ENCODE measurements at regions not wholly inside any gene's neighbourhood (a gene's known extent, or its start where the extent isn't known, plus 50 kb on each side); places are given as distances from the start of the nearest gene placed in this dataset.

- no peak for TF ChIP-seq CTCF (IDR thresholded peaks at IDR 0.05)
- TF ChIP-seq POLR2A (IDR thresholded peaks at IDR 0.05; ENCODE audit: low read depth) = no peak
- no peak for TF ChIP-seq POLR2AphosphoS5 (IDR thresholded peaks at IDR 0.05)
- TF ChIP-seq EP300 (IDR thresholded peaks at IDR 0.05) = no peak
These were observed 510.7 kb downstream of the HAPSTR1 start for GRCh38 chr16:9602189-9602588.
